Adrenal gland (tissue), 9 donors: ENCODE measurements at regions not wholly inside any gene's neighbourhood (a gene's known extent, or its start where the extent isn't known, plus 50 kb on each side); places are given as distances from the start of the nearest gene placed in this dataset.
A peak's percentile ranks its signal among the peaks of the same experiment; 100 is the strongest.
"Not testable (repeated sequence)": the region's sequence is repeated elsewhere in the genome, so short reads cannot be mapped to it uniquely, and the experiment has no call there.

ENCODE experiments used
- DNase-seq, 7 donors: peaks; one replicate each; pipeline ENCODE4 v3.0.0-alpha.2; 2019 to 2020
- H3K27ac ChIP-seq, 5 donors: fragments of 200-600 bp; sonication (generic) in 4 of 5; 1 replicate in 3 of 5; 2 replicates in 2 of 5; pipeline versions ENCODE4 v1.5.1 to v1.8.0; 2016 to 2020; ENCODE audit warnings: mild to moderate bottlenecking in 1 of 5
- H3K27me3 ChIP-seq: fragments of 200-600 bp; 2 replicates; pipeline ENCODE4 v1.8.0; 2021
- H3K36me3 ChIP-seq, 2 donors: fragments of 200-600 bp; replicated peaks in 1 of 2; 1 replicate in 1 of 2; 2 replicates in 1 of 2; pipeline versions ENCODE4 v1.5.1 to v1.8.0; 2018 to 2022
- H3K4me1 ChIP-seq, 2 donors: fragments of 200-600 bp; replicated peaks in 1 of 2; 1 replicate in 1 of 2; 2 replicates in 1 of 2; pipeline versions ENCODE4 v1.5.1 to v1.8.0; 2018 to 2021
- H3K4me3 ChIP-seq, 4 donors: fragments of 200-600 bp; sonication (generic) in 3 of 4; one replicate each; pipeline ENCODE4 v1.5.1; 2016 to 2018
- H3K9me3 ChIP-seq, 3 donors: fragments of 200-600 bp; sonication (generic) in 1 of 3; replicated peaks in 1 of 3; 1 replicate in 2 of 3; 2 replicates in 1 of 3; pipeline versions ENCODE4 v1.5.1 to v1.8.0; 2016 to 2021
- CTCF ChIP-seq, 6 experiments: fragments of 450-650 bp in 4 of 6; fragments of 200-600 bp in 2 of 6; sonication (generic) in 1 of 6; IDR thresholded peaks; 1 replicate in 5 of 6; 2 replicates in 1 of 6; pipeline versions ENCODE4 v1.5.1 to v1.8.0; 2016 to 2021; ENCODE audit warnings: antibody characterized with exemption in 6 of 6, mild to moderate bottlenecking in 2 of 6, moderate library complexity in 1 of 6
- POLR2A ChIP-seq, 2 donors: fragments of 450-650 bp; IDR thresholded peaks; one replicate each; pipeline ENCODE4 v1.6.1; 2017; ENCODE audit warnings: antibody characterized with exemption in 2 of 2, mild to moderate bottlenecking in 2 of 2, moderate library complexity in 1 of 2
- WGBS, 4 donors: extraction: QIAGEN DNeasy Blood & Tissue Kit in 2 of 4; methylation state at CpG; one replicate each; pipeline versions ENCODE4 v1.1.5 to v1.1.7; 2013 to 2017; 5-methylcytosine and 5-hydroxymethylcytosine counted together
- intact Hi-C, 2 donors: fragments of 100-400 bp; cut with DNase I; formaldehyde crosslinking; loops; one replicate each; pipeline versions ENCODE4 v1.14.1 to v1.15.0; 2022 to 2023
- donor health status: healthy with polysubstance abuse.
- donor health status: Bipolar disorder and iron deficiency.
- donor health status: DM: yes; HTN: yes; CAD: no.
- donor health status: DM: no; HTN: no; CAD: no.
- donor health status: DM: no; HTN: no; CAD: no.

GRCh38 chr5:82509762-82510161 lies 231.6 kb upstream of the RPS23 start:
- no peaks in the 10 kb centered on the region for H3K36me3 ChIP-seq
- DNase-seq: no peak

DNA sequence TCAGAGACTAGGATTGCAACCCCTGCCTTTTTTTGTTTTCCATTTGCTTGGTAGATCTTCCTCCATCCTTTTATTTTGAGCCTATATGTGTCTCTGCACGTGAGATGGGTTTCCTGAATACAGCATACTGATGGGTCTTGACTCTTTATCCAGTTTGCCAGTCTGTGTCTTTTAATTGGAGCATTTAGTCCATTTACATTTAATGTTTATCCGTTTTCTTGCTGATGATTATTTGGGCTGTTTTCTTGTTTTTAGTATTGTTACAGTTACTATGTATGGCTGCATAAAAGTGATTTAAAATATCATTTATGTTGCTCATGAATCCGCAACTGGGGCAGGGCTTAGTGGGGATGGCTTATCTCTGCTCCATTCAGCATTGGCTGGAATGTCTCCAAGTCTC lies 228.2 kb upstream of the RPS23 start:
- WGBS, 4 donors: 87 to 93% (median 92%) methylated on average over 2 to 3 of the region's 3 CpGs
- not testable (repeated sequence) for H3K27ac ChIP-seq

More at GRCh38 chr5:82509762-82510161, 231.6 kb upstream of the RPS23 start:
- H3K4me3 ChIP-seq: no peak overlapping the region
- no peaks in the 10 kb centered on the region for H3K9me3 ChIP-seq
- no peak overlapping the region for H3K27ac ChIP-seq
- H3K4me1 ChIP-seq: no peaks in the 10 kb centered on the region
- TF ChIP-seq POLR2A (IDR thresholded peaks at IDR 0.05): no peak
- no peak for TF ChIP-seq CTCF (IDR thresholded peaks at IDR 0.05)
- H3K27me3 ChIP-seq: no peaks in the 10 kb centered on the region
- WGBS, 4 donors: 79 to 91% (median 85%) methylated on average over 1 of the region's 1 CpG
- intact Hi-C loops: no loop called here

DNA sequence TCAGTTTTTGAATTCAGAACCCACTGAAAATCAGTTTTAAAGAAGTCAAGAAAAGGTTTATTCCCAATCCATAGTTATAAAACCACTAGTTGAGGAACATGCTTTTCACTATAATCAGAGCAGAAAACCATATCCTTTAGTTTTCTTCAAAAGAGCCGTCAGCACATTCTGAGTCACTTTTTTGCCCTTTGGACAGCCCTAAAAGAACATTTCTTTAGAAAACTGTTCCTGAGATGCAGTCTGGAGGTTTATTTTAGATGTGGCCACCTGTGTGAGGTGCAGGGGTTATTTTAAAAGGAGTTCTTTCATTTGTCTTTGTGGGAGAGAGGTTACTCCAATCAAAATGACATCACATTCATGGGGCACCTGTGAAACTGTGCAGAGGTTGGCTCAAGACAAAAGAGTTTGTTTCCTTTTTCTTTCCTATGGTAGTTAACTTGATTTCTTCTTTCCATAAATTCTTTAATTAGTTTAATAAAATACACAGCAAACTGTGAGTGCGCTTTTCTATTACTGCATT lies 221.6 kb upstream of the RPS23 start:
- Histone ChIP-seq H3K4me3 (no peak overlapping the region), H3K27me3 (no peaks in the 10 kb centered on the region), H3K4me1 (peaks cover 0 to 8% of the 10 kb centered on the region in 2 donors), H3K9me3 (no peaks in the 10 kb centered on the region), H3K27ac (no peak overlapping the region), H3K36me3 (no peaks in the 10 kb centered on the region)
- intact Hi-C loops: no loop called here
- DNase-seq: no peak
- TF ChIP-seq POLR2A (IDR thresholded peaks at IDR 0.05) (no peak), CTCF (IDR thresholded peaks at IDR 0.05) (no peak)
- WGBS, 4 donors: 57 to 70% (median 68%) methylated on average over 2 of the region's 2 CpGs

More for the DNA sequence above, 228.2 kb upstream of the RPS23 start:
- H3K4me1 ChIP-seq, DNase-seq, H3K36me3 ChIP-seq, H3K27me3 ChIP-seq, H3K9me3 ChIP-seq, H3K4me3 ChIP-seq, intact Hi-C loops: not testable (repeated sequence)

GRCh38 chr5:82497242-82497641 lies 219.1 kb upstream of the RPS23 start:
- intact Hi-C loops: no loop called here
- Histone ChIP-seq H3K27me3 (no peaks in the 10 kb centered on the region), H3K4me3 (no peak overlapping the region), H3K4me1 (peaks cover 0 to 8% of the 10 kb centered on the region in 2 donors), H3K9me3 (no peaks in the 10 kb centered on the region), H3K36me3 (no peaks in the 10 kb centered on the region), H3K27ac (no peak overlapping the region)
- TF ChIP-seq POLR2A (IDR thresholded peaks at IDR 0.05) (no peak), CTCF (IDR thresholded peaks at IDR 0.05) (no peak)
- DNase-seq: no peak

- H3K9me3 ChIP-seq: no peaks in the 10 kb centered on the region
- peaks cover 0 to 10% of the 10 kb centered on the region in 2 donors for H3K4me1 ChIP-seq
- H3K4me3 ChIP-seq: no peak overlapping the region
- no peak overlapping the region for H3K27ac ChIP-seq
- no peaks in the 10 kb centered on the region for H3K36me3 ChIP-seq
- no peaks in the 10 kb centered on the region for H3K27me3 ChIP-seq
- intact Hi-C loops: no loop called here
- TF ChIP-seq CTCF (IDR thresholded peaks at IDR 0.05) (peak in 1 of 6 experiments; percentile 29), POLR2A (IDR thresholded peaks at IDR 0.05) (no peak)
- no peak for DNase-seq
These were observed 216.8 kb upstream of the RPS23 start for GRCh38 chr5:82494942-82495341.
